Gastrocnemius medialis (tissue), 4 donors: ENCODE measurements at regions not wholly inside any gene's neighbourhood (a gene's known extent, or its start where the extent isn't known, plus 50 kb on each side); places are given as distances from the start of the nearest gene placed in this dataset.

ENCODE experiments used
- CTCF ChIP-seq, 5 experiments: fragments of 450-650 bp in 3 of 5; fragments of 200-600 bp in 2 of 5; sonication (generic) in 2 of 5; IDR thresholded peaks in 4 of 5; conservative IDR thresholded peaks in 1 of 5; 1 replicate in 4 of 5; 2 replicates in 1 of 5; pipeline ENCODE4 v1.5.1; 2016 to 2019; ENCODE audit warnings: antibody characterized with exemption in 5 of 5, mild to moderate bottlenecking in 3 of 5, moderate library complexity in 3 of 5
- POLR2A ChIP-seq, 2 donors: fragments of 450-650 bp; IDR thresholded peaks; one replicate each; pipeline ENCODE4 v1.6.1; 2017; ENCODE audit warnings: antibody characterized with exemption in 2 of 2, mild to moderate bottlenecking in 2 of 2, moderate library complexity in 2 of 2

GRCh38 chr15:89017370-89018066 lies 70.7 kb upstream of the ABHD2 start:
- TF ChIP-seq CTCF (IDR thresholded peaks at IDR 0.05 in 4 of 5, conservative IDR thresholded peaks at IDR 0.05 in 1 of 5) = peak; percentile 70 to 88 (median 87)
- no peak for TF ChIP-seq POLR2A (IDR thresholded peaks at IDR 0.05)
